Thyroid gland (tissue), 4 donors: ENCODE measurements at regions not wholly inside any gene's neighbourhood (a gene's known extent, or its start where the extent isn't known, plus 50 kb on each side); places are given as distances from the start of the nearest gene placed in this dataset.

Source experiments
- POLR2A ChIP-seq, 2 donors: fragments of 450-650 bp; IDR thresholded peaks; one replicate each; pipeline ENCODE4 v1.6.1; 2017; ENCODE audit warnings: antibody characterized with exemption in 2 of 2, mild to moderate bottlenecking in 2 of 2, moderate library complexity in 1 of 2
- TF ChIP-seq, protein P1 (sequence below), 6 experiments: fragments of 200-600 bp in 3 of 6; fragments of 450-650 bp in 3 of 6; sonication (generic) in 3 of 6; IDR thresholded peaks; one replicate each; pipeline ENCODE4 v1.5.1; 2016 to 2019; ENCODE audit warnings: antibody characterized with exemption in 6 of 6, mild to moderate bottlenecking in 2 of 6, inconsistent platforms in 1 of 6, moderate library complexity in 1 of 6

DNA sequence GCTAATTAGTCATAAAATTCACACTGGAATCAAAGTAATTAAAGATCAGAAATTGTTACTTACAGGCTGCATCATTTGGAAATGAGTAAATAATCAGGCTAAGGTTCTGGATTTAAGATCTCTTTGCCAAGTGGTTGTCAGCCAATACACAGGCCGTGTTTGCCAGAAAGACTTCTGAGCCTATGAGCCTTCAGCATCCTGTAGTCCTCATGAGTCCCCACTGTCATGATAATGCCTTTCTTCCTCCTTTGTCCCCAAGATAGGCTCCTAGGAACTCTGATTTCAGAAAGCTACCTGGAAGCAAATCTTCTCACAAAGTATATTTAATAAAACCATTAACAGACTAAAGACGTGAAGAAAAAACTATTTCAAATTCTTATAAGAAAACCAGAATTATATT lies 810.5 kb downstream of the DNAH5 start:
- TF ChIP-seq, protein P1, sequence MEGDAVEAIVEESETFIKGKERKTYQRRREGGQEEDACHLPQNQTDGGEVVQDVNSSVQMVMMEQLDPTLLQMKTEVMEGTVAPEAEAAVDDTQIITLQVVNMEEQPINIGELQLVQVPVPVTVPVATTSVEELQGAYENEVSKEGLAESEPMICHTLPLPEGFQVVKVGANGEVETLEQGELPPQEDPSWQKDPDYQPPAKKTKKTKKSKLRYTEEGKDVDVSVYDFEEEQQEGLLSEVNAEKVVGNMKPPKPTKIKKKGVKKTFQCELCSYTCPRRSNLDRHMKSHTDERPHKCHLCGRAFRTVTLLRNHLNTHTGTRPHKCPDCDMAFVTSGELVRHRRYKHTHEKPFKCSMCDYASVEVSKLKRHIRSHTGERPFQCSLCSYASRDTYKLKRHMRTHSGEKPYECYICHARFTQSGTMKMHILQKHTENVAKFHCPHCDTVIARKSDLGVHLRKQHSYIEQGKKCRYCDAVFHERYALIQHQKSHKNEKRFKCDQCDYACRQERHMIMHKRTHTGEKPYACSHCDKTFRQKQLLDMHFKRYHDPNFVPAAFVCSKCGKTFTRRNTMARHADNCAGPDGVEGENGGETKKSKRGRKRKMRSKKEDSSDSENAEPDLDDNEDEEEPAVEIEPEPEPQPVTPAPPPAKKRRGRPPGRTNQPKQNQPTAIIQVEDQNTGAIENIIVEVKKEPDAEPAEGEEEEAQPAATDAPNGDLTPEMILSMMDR (IDR thresholded peaks at IDR 0.05): no peak
- no peak for TF ChIP-seq POLR2A (IDR thresholded peaks at IDR 0.05)
